A549 (cell line): ENCODE measurements at regions not wholly inside any gene's neighbourhood (a gene's known extent, or its start where the extent isn't known, plus 50 kb on each side); places are given as distances from the start of the nearest gene placed in this dataset.

Experiments used
- ATAC-seq, 2 experiments: fragments of 200-7000 bp in 1 of 2; fragments of >200 bp in 1 of 2; cut with Nextera tagmentation in 1 of 2; cut with Tn5 transposase in 1 of 2; 3 replicates each; pipeline versions ENCODE4 v1.8.0 to v1.9.1; 2018 to 2020; ENCODE audit warnings: mild to moderate bottlenecking in 1 of 2, moderate library complexity in 1 of 2
- CTCF ChIA-PET: fragments of 300-600 bp; sonication (Branson Sonifier 250); formaldehyde crosslinking; extraction: SDS; loops from one replicate; lab custom pipeline; 2021; ENCODE audit warnings: antibody characterized with exemption, inconsistent platforms; lab: Yijun Ruan, JAX
- POLR2A ChIA-PET: fragments of 350-600 bp; formaldehyde crosslinking; extraction: SDS; loops from one replicate; lab custom pipeline; 2021; ENCODE audit warnings: antibody characterized with exemption, inconsistent platforms; lab: Yijun Ruan, JAX
- DNase-seq, 2 experiments: peaks; one replicate each; pipeline versions ENCODE4 v3.0.0 to v3.0.0-alpha.2; 2011 to 2016; ENCODE audit warnings: low read depth in 1 of 2, low spot score in 1 of 2
- FAIRE-seq: peaks from 2 replicates; lab custom pipeline; 2011; peaks lifted over from hg19 to GRCh38; lab: Jason Lieb, UNC
- H3K27ac ChIP-seq, 2 experiments: fragments of >200 bp; sonication (Bioruptor Twin); formaldehyde crosslinking; 3 replicates each; pipeline ENCODE4 v1.5.1; 2016 to 2017
- H3K4me1 ChIP-seq: fragments of >200 bp; sonication (Bioruptor Twin); formaldehyde crosslinking; 3 replicates; pipeline ENCODE4 v1.6.1; 2016
- H3K4me2 ChIP-seq: fragments of >200 bp; sonication (Bioruptor Twin); formaldehyde crosslinking; 3 replicates; pipeline ENCODE4 v1.6.1; 2016
- H3K4me3 ChIP-seq: fragments of >200 bp; sonication (Bioruptor Twin); formaldehyde crosslinking; 3 replicates; pipeline ENCODE4 v1.5.1; 2016
- H3K9me3 ChIP-seq: fragments of >200 bp; sonication (Bioruptor Twin); formaldehyde crosslinking; 3 replicates; pipeline ENCODE4 v1.6.1; 2016
- CBX8 ChIP-seq: fragments of 200-600 bp; sonication (generic); IDR thresholded peaks from 2 replicates; pipeline ENCODE4 v1.6.1; 2016
- CEBPB ChIP-seq, 2 experiments: fragments of >200 bp in 1 of 2; sonication (Bioruptor Twin) in 1 of 2; formaldehyde crosslinking in 1 of 2; IDR thresholded peaks; 2 replicates each; pipeline ENCODE4 v1.6.1; 2012 to 2016
- EHMT2 ChIP-seq: fragments of 200-600 bp; sonication (generic); IDR thresholded peaks from 2 replicates; pipeline ENCODE4 v1.6.1; 2016; ENCODE audit warnings: antibody characterized with exemption, low read depth, mild to moderate bottlenecking, moderate library complexity
- EP300 ChIP-seq, 2 experiments: fragments of >200 bp; sonication (Bioruptor Twin); formaldehyde crosslinking; IDR thresholded peaks; 2 replicates in 1 of 2; 3 replicates in 1 of 2; pipeline ENCODE4 v1.6.1; 2016 to 2017
- FOXS1 ChIP-seq: fragments of 250-450 bp; sonication (Bioruptor Pico); IDR thresholded peaks from 2 replicates; pipeline ENCODE4 v1.5.0; 2020; ENCODE audit warnings: mild to moderate bottlenecking, moderate library complexity
- HEYL ChIP-seq: fragments of 250-450 bp; sonication (Bioruptor Pico); IDR thresholded peaks from 2 replicates; pipeline ENCODE4 v1.8.0; 2021; ENCODE audit warnings: mild to moderate bottlenecking, moderate library complexity
- HOXA7 ChIP-seq: fragments of 250-450 bp; sonication (Bioruptor Pico); IDR thresholded peaks from 2 replicates; pipeline ENCODE4 v1.5.0; 2020; ENCODE audit warnings: mild to moderate bottlenecking, moderate library complexity
- JUN ChIP-seq, 2 experiments: fragments of >200 bp; sonication (Bioruptor Twin); formaldehyde crosslinking; IDR thresholded peaks; 2 replicates in 1 of 2; 3 replicates in 1 of 2; pipeline ENCODE4 v1.6.1; 2016 to 2017
- JUNB ChIP-seq: fragments of >200 bp; sonication (Bioruptor Twin); formaldehyde crosslinking; IDR thresholded peaks from 2 replicates; pipeline ENCODE4 v1.6.1; 2016
- KDM1A ChIP-seq: fragments of 200-600 bp; sonication (generic); IDR thresholded peaks from 2 replicates; pipeline ENCODE4 v1.6.1; 2016; ENCODE audit warnings: low read depth, mild to moderate bottlenecking
- KDM5A ChIP-seq: fragments of 200-600 bp; sonication (generic); IDR thresholded peaks from 2 replicates; pipeline ENCODE4 v1.6.1; 2016; ENCODE audit warnings: antibody characterized with exemption, mild to moderate bottlenecking
- MYC ChIP-seq: IDR thresholded peaks from 2 replicates; pipeline ENCODE4 v1.6.1; 2012; ENCODE audit warnings: mild to moderate bottlenecking, inconsistent platforms, low read length, improper control_type of control experiment, borderline replicate concordance
- NR3C1 ChIP-seq: fragments of >200 bp; sonication (Bioruptor Twin); formaldehyde crosslinking; IDR thresholded peaks from 3 replicates; pipeline ENCODE4 v1.6.1; 2017
- PHF8 ChIP-seq: fragments of 200-600 bp; sonication (generic); IDR thresholded peaks from 2 replicates; pipeline ENCODE4 v1.6.1; 2016; ENCODE audit warnings: low read depth, mild to moderate bottlenecking, antibody characterized with exemption, moderate library complexity, borderline replicate concordance
- POLR2AphosphoS2 ChIP-seq: conservative IDR thresholded peaks from 2 replicates; pipeline ENCODE4 v1.6.1; 2012; ENCODE audit warnings: low read length, improper control_type of control experiment, inconsistent platforms
- RAD21 ChIP-seq, 2 experiments: fragments of >200 bp in 1 of 2; sonication (Bioruptor Twin) in 1 of 2; formaldehyde crosslinking in 1 of 2; IDR thresholded peaks in 1 of 2; conservative IDR thresholded peaks in 1 of 2; 2 replicates in 1 of 2; 3 replicates in 1 of 2; pipeline ENCODE4 v1.6.1; 2012 to 2018; ENCODE audit warnings: inconsistent platforms in 1 of 2
- RCOR1 ChIP-seq: fragments of 150-350 bp; IDR thresholded peaks from 2 replicates; pipeline ENCODE4 v1.6.1; 2014; ENCODE audit warnings: antibody characterized with exemption, low read length, low read depth
- RFX5 ChIP-seq: fragments of 450-650 bp; IDR thresholded peaks from 2 replicates; pipeline ENCODE4 v1.7.1; 2014; ENCODE audit warnings: antibody characterized with exemption, mild to moderate bottlenecking, moderate library complexity
- RNF2 ChIP-seq: fragments of 200-600 bp; sonication (generic); IDR thresholded peaks from 2 replicates; pipeline ENCODE4 v1.6.1; 2016; ENCODE audit warnings: low read depth, mild to moderate bottlenecking, antibody characterized with exemption, moderate library complexity, borderline replicate concordance
- ZSCAN20 ChIP-seq: fragments of 250-450 bp; sonication (Bioruptor Pico); IDR thresholded peaks from 2 replicates; pipeline ENCODE4 v1.8.0; 2022; ENCODE audit warnings: mild to moderate bottlenecking, moderate library complexity
- WGBS: methylation state at CpG from one replicate; pipeline ENCODE4 v1.1.6; 2017; ENCODE audit errors: missing lambda C conversion rate; 5-methylcytosine and 5-hydroxymethylcytosine counted together
- TF ChIP-seq, protein P1 (sequence below): fragments of 200-600 bp; sonication (generic); IDR thresholded peaks from 2 replicates; pipeline ENCODE4 v1.6.1; 2016; ENCODE audit warnings: antibody characterized with exemption, mild to moderate bottlenecking, moderate library complexity
- TF ChIP-seq, protein P2 (sequence below): IDR thresholded peaks from 2 replicates; pipeline ENCODE4 v1.6.1; 2012; ENCODE audit warnings: low read depth, borderline replicate concordance
- TF ChIP-seq, protein P3 (sequence below): fragments of 450-650 bp; IDR thresholded peaks from 2 replicates; pipeline ENCODE4 v1.6.1; 2014; ENCODE audit warnings: antibody characterized with exemption
- TF ChIP-seq, protein P4 (sequence below): fragments of >200 bp; sonication (Bioruptor Twin); formaldehyde crosslinking; IDR thresholded peaks from 2 replicates; pipeline ENCODE4 v1.6.1; 2016
- TF ChIP-seq, protein P5 (sequence below): fragments of 250-450 bp; sonication (Bioruptor Pico); IDR thresholded peaks from 2 replicates; pipeline ENCODE4 v1.5.0; 2020; ENCODE audit warnings: low read depth, mild to moderate bottlenecking, moderate library complexity
- TF ChIP-seq, protein P6 (sequence below): IDR thresholded peaks from 2 replicates; pipeline ENCODE4 v1.6.1; 2012
- TF ChIP-seq, protein P7 (sequence below): IDR thresholded peaks from 2 replicates; pipeline ENCODE4 v1.6.1; 2012

DNA sequence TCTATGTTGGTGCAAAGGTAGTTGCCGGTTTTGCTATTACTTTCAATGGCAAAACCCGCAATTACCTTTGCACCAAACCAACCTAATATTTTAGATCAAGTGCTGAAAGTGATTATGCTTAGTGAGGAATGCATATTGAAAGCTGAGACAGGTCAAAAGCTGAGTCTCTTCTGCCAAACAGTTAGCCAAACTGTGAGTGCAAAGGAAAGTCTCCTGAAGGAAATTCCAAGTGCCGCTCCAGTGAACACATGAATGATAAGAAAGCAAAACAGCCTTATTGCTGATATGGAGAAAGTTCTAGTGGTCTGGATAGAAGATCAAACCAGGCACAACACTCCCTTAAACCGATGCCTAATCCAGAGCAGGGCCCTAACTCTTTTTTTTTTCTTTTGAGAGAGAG is 83.1 kb upstream of the ERRFI1 start:
- POLR2A ChIA-PET: no interaction called here
- CTCF ChIA-PET: interaction anchor here (1.2 kb wide), 2 partner anchors 36 to 95 kb away, joined by 3 read pairs; no protein-coding TSS in a partner anchor
- TF ChIP-seq, protein P1, sequence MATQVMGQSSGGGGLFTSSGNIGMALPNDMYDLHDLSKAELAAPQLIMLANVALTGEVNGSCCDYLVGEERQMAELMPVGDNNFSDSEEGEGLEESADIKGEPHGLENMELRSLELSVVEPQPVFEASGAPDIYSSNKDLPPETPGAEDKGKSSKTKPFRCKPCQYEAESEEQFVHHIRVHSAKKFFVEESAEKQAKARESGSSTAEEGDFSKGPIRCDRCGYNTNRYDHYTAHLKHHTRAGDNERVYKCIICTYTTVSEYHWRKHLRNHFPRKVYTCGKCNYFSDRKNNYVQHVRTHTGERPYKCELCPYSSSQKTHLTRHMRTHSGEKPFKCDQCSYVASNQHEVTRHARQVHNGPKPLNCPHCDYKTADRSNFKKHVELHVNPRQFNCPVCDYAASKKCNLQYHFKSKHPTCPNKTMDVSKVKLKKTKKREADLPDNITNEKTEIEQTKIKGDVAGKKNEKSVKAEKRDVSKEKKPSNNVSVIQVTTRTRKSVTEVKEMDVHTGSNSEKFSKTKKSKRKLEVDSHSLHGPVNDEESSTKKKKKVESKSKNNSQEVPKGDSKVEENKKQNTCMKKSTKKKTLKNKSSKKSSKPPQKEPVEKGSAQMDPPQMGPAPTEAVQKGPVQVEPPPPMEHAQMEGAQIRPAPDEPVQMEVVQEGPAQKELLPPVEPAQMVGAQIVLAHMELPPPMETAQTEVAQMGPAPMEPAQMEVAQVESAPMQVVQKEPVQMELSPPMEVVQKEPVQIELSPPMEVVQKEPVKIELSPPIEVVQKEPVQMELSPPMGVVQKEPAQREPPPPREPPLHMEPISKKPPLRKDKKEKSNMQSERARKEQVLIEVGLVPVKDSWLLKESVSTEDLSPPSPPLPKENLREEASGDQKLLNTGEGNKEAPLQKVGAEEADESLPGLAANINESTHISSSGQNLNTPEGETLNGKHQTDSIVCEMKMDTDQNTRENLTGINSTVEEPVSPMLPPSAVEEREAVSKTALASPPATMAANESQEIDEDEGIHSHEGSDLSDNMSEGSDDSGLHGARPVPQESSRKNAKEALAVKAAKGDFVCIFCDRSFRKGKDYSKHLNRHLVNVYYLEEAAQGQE: no peak
- TF ChIP-seq, protein P2, sequence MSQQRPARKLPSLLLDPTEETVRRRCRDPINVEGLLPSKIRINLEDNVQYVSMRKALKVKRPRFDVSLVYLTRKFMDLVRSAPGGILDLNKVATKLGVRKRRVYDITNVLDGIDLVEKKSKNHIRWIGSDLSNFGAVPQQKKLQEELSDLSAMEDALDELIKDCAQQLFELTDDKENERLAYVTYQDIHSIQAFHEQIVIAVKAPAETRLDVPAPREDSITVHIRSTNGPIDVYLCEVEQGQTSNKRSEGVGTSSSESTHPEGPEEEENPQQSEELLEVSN: no peak
- TF ChIP-seq, protein P3, sequence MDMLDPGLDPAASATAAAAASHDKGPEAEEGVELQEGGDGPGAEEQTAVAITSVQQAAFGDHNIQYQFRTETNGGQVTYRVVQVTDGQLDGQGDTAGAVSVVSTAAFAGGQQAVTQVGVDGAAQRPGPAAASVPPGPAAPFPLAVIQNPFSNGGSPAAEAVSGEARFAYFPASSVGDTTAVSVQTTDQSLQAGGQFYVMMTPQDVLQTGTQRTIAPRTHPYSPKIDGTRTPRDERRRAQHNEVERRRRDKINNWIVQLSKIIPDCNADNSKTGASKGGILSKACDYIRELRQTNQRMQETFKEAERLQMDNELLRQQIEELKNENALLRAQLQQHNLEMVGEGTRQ: no peak
- no peak for TF ChIP-seq RFX5
- no peak for TF ChIP-seq JUN (IDR thresholded peaks at IDR 0.05)
- TF ChIP-seq CEBPB (IDR thresholded peaks at IDR 0.05): no peak
- TF ChIP-seq, protein P4, sequence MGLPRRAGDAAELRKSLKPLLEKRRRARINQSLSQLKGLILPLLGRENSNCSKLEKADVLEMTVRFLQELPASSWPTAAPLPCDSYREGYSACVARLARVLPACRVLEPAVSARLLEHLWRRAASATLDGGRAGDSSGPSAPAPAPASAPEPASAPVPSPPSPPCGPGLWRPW: no peak
- no peak for TF ChIP-seq HEYL
- TF ChIP-seq PHF8: no peak
- TF ChIP-seq, protein P5, sequence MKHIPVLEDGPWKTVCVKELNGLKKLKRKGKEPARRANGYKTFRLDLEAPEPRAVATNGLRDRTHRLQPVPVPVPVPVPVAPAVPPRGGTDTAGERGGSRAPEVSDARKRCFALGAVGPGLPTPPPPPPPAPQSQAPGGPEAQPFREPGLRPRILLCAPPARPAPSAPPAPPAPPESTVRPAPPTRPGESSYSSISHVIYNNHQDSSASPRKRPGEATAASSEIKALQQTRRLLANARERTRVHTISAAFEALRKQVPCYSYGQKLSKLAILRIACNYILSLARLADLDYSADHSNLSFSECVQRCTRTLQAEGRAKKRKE (CRISPR knock-in tag): no peak
- TF ChIP-seq, protein P6, sequence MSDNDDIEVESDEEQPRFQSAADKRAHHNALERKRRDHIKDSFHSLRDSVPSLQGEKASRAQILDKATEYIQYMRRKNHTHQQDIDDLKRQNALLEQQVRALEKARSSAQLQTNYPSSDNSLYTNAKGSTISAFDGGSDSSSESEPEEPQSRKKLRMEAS: no peak
- no peak for TF ChIP-seq CBX8
- no peak for TF ChIP-seq MYC
- no peak for TF ChIP-seq HOXA7 (CRISPR knock-in tag)
- no peak for TF ChIP-seq NR3C1
- no peak for TF ChIP-seq RNF2
- no peak for TF ChIP-seq ZSCAN20
- no peak for TF ChIP-seq POLR2AphosphoS2
- no peak for TF ChIP-seq EHMT2
- no peak for TF ChIP-seq RAD21 (conservative IDR thresholded peaks at IDR 0.05 in 1 of 2, IDR thresholded peaks at IDR 0.05 in 1 of 2)
- H3K9me3 ChIP-seq: peaks cover 8% of the 10 kb centered on the region; the same call in 2 of the 3 replicates
- ATAC-seq: no peak
- WGBS: 86% methylated on average over 4 of the region's 4 CpGs
- FAIRE-seq: no peak
- H3K4me3 ChIP-seq: no peak overlapping the region
- no peak overlapping the region for H3K4me2 ChIP-seq
- H3K4me1 ChIP-seq: no peaks in the 10 kb centered on the region
- DNase-seq: no peak
- H3K27ac ChIP-seq: no peak overlapping the region

DNA sequence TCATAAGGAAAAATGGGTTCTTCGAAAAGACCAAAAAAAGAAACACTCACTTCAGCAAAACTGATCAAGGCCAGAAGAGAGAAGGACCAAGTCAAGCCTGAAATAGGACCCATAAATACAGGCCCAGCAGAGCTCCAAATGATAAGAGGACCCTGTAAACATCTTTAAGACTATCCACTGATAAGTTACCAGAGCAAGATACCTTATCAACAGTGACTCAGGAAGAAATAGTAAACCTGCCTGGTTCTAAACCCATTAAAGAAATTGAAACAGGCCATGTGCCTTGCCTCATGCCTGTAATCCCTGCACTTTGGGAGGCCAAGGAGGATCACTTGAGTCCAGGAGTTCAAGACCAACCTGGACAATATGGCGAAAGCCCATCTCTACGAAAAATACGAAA is 81.8 kb upstream of the ERRFI1 start:
- ChIA-PET CTCF (no interaction called here), POLR2A (no interaction called here)
- H3K4me3 ChIP-seq: no peak overlapping the region
- TF ChIP-seq HOXA7 (CRISPR knock-in tag): no peak
- no peak for TF ChIP-seq EP300 (IDR thresholded peaks at IDR 0.05)
- no peak for TF ChIP-seq FOXS1 (CRISPR knock-in tag)
- no peak for TF ChIP-seq JUNB
- TF ChIP-seq KDM5A: no peak
- TF ChIP-seq, protein P7, sequence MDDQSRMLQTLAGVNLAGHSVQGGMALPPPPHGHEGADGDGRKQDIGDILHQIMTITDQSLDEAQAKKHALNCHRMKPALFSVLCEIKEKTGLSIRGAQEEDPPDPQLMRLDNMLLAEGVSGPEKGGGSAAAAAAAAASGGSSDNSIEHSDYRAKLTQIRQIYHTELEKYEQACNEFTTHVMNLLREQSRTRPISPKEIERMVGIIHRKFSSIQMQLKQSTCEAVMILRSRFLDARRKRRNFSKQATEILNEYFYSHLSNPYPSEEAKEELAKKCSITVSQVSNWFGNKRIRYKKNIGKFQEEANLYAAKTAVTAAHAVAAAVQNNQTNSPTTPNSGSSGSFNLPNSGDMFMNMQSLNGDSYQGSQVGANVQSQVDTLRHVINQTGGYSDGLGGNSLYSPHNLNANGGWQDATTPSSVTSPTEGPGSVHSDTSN: no peak
- TF ChIP-seq RCOR1: no peak
- TF ChIP-seq, protein P3: no peak
- TF ChIP-seq KDM1A: no peak
- WGBS: 97% methylated on average over 4 of the region's 4 CpGs
- no peak for DNase-seq
- ATAC-seq: no peak
- FAIRE-seq: no peak
- H3K27ac ChIP-seq: peak overlapping the region in 1 of 2 experiments; percentile 26; a peak in 1 of 6 replicates
- peaks cover 8% of the 10 kb centered on the region; the same call in 2 of the 3 replicates for H3K9me3 ChIP-seq
- no peak overlapping the region for H3K4me2 ChIP-seq
- no peaks in the 10 kb centered on the region for H3K4me1 ChIP-seq
